H9 (cell line): ENCODE measurements at regions not wholly inside any gene's neighbourhood (a gene's known extent, or its start where the extent isn't known, plus 50 kb on each side); places are given as distances from the start of the nearest gene placed in this dataset.

Experiments used
- DNase-seq: peaks from one replicate; pipeline ENCODE4 v3.0.0-alpha.2; 2017
- H2AFZ ChIP-seq: one replicate; pipeline ENCODE4 v1.6.1; 2013; ENCODE audit warnings: mild to moderate bottlenecking, low read length, control low read depth, moderate library complexity
- H2AK5ac ChIP-seq: 2 replicates; pipeline ENCODE4 v1.6.1; 2013; ENCODE audit warnings: low read length, control low read depth, mixed read lengths; ENCODE audit not compliant: insufficient read length
- H2BK120ac ChIP-seq: one replicate; pipeline ENCODE4 v1.6.1; 2013; ENCODE audit warnings: low read depth, mild to moderate bottlenecking, low read length, control low read depth, inconsistent platforms; ENCODE audit not compliant: poor library complexity, severe bottlenecking
- H2BK12ac ChIP-seq: 2 replicates; pipeline ENCODE4 v1.6.1; 2013; ENCODE audit warnings: low read length, control low read depth, mixed read lengths, low read depth; ENCODE audit not compliant: insufficient read length
- H2BK15ac ChIP-seq: 2 replicates; pipeline ENCODE4 v1.6.1; 2013; ENCODE audit warnings: low read depth, low read length, control low read depth
- H2BK20ac ChIP-seq: one replicate; pipeline ENCODE4 v1.6.1; 2013; ENCODE audit warnings: low read depth, mild to moderate bottlenecking, low read length, control low read depth, inconsistent platforms; ENCODE audit not compliant: poor library complexity, severe bottlenecking
- H2BK5ac ChIP-seq: 2 replicates; pipeline ENCODE4 v1.6.1; 2013; ENCODE audit warnings: low read length, control low read depth, mixed read lengths; ENCODE audit not compliant: insufficient read length
- H3K14ac ChIP-seq: 2 replicates; pipeline ENCODE4 v1.6.1; 2013; ENCODE audit warnings: low read length, control low read depth; ENCODE audit not compliant: insufficient read depth
- H3K18ac ChIP-seq: 2 replicates; pipeline ENCODE4 v1.6.1; 2013; ENCODE audit warnings: low read depth, mild to moderate bottlenecking, mixed read lengths, low read length, control low read depth; ENCODE audit not compliant: insufficient read length
- H3K23ac ChIP-seq: 2 replicates; pipeline ENCODE4 v1.6.1; 2013; ENCODE audit warnings: low read length, control low read depth, mixed read lengths, low read depth; ENCODE audit not compliant: insufficient read length
- H3K23me2 ChIP-seq: 2 replicates; pipeline ENCODE4 v1.6.1; 2013; ENCODE audit warnings: low read depth, mild to moderate bottlenecking, mixed read lengths, low read length, control low read depth; ENCODE audit not compliant: insufficient read length, poor library complexity, severe bottlenecking
- H3K27ac ChIP-seq: 2 replicates; pipeline ENCODE4 v1.5.1; 2013; ENCODE audit warnings: low read length, control low read depth, mixed read lengths, low read depth; ENCODE audit not compliant: insufficient read length
- H3K27me3 ChIP-seq: 2 replicates; pipeline ENCODE4 v1.6.1; 2013; ENCODE audit warnings: low read length, control low read depth, inconsistent platforms; ENCODE audit not compliant: insufficient read depth
- H3K4ac ChIP-seq: 2 replicates; pipeline ENCODE4 v1.6.1; 2013; ENCODE audit warnings: low read depth, mild to moderate bottlenecking, control low read depth, inconsistent platforms, low read length, moderate library complexity
- H3K4me1 ChIP-seq: 2 replicates; pipeline ENCODE4 v1.6.1; 2013; ENCODE audit warnings: low read length, control low read depth, inconsistent platforms; ENCODE audit not compliant: insufficient read depth
- H3K4me2 ChIP-seq: 2 replicates; pipeline ENCODE4 v1.6.1; 2013; ENCODE audit warnings: low read length, control low read depth, mixed read lengths; ENCODE audit not compliant: insufficient read length, insufficient read depth
- H3K56ac ChIP-seq: 2 replicates; pipeline ENCODE4 v1.6.1; 2013; ENCODE audit warnings: low read depth, mild to moderate bottlenecking, mixed read lengths, low read length, control low read depth; ENCODE audit not compliant: insufficient read length
- H3K79me1 ChIP-seq: 2 replicates; pipeline ENCODE4 v1.6.1; 2013; ENCODE audit warnings: low read depth, mild to moderate bottlenecking, moderate library complexity, low read length, control low read depth, inconsistent platforms; ENCODE audit not compliant: insufficient read depth, poor library complexity, severe bottlenecking
- H3K79me2 ChIP-seq: 2 replicates; pipeline ENCODE4 v1.6.1; 2013; ENCODE audit warnings: low read length, control low read depth, inconsistent platforms; ENCODE audit not compliant: insufficient read depth
- H3K9ac ChIP-seq: 2 replicates; pipeline ENCODE4 v1.6.1; 2013; ENCODE audit warnings: low read length, control low read depth, mixed read lengths; ENCODE audit not compliant: insufficient read length; ENCODE audit errors: extremely low read depth
- H3K9me3 ChIP-seq: one replicate; pipeline ENCODE4 v1.6.1; 2013; ENCODE audit warnings: low read depth, low read length, inconsistent platforms; ENCODE audit not compliant: control insufficient read depth
- H3T11ph ChIP-seq: one replicate; pipeline ENCODE4 v1.6.1; 2013; ENCODE audit warnings: mild to moderate bottlenecking, low read length, control low read depth, inconsistent platforms
- H4K20me1 ChIP-seq: one replicate; pipeline ENCODE4 v1.6.1; 2013; ENCODE audit not compliant: control insufficient read depth, insufficient read length, insufficient read depth
- H4K5ac ChIP-seq: 2 replicates; pipeline ENCODE4 v1.6.1; 2013; ENCODE audit warnings: low read depth, mild to moderate bottlenecking, mixed read lengths, low read length, control low read depth; ENCODE audit not compliant: insufficient read length
- H4K8ac ChIP-seq: replicated peaks from 2 replicates; pipeline ENCODE4 v1.6.1; 2013; ENCODE audit warnings: low read length, control low read depth, mixed read lengths, low read depth; ENCODE audit not compliant: insufficient read length
- H4K91ac ChIP-seq: 2 replicates; pipeline ENCODE4 v1.6.1; 2013; ENCODE audit warnings: low read depth, mild to moderate bottlenecking, moderate library complexity, mixed read lengths, low read length, control low read depth; ENCODE audit not compliant: insufficient read length
- H3K27ac Mint-ChIP-seq, 3 experiments: 2 replicates in 2 of 3; 3 replicates in 1 of 3; pipeline ENCODE4 v1.8.0; 2020 to 2021; ENCODE audit warnings: mixed read lengths in 3 of 3, mild to moderate bottlenecking in 1 of 3, moderate library complexity in 1 of 3
- H3K27me3 Mint-ChIP-seq: 2 replicates; pipeline ENCODE4 v1.8.0; 2021; ENCODE audit warnings: low read depth, mild to moderate bottlenecking, moderate library complexity, mixed read lengths
- H3K36me3 Mint-ChIP-seq, 3 experiments: 2 replicates in 2 of 3; 3 replicates in 1 of 3; pipeline ENCODE4 v1.8.0; 2020 to 2021; ENCODE audit warnings: low read depth in 3 of 3, mixed read lengths in 3 of 3; ENCODE audit not compliant: insufficient read depth in 1 of 3
- H3K4me1 Mint-ChIP-seq, 2 experiments: 2 replicates each; pipeline ENCODE4 v1.8.0; 2020; ENCODE audit warnings: mixed read lengths in 2 of 2
- H3K4me3 Mint-ChIP-seq, 2 experiments: 2 replicates in 1 of 2; 3 replicates in 1 of 2; pipeline ENCODE4 v1.8.0; 2020 to 2021; ENCODE audit warnings: mild to moderate bottlenecking in 2 of 2, mixed read lengths in 2 of 2, moderate library complexity in 1 of 2
- H3K9me3 Mint-ChIP-seq, 2 experiments: 2 replicates in 1 of 2; 3 replicates in 1 of 2; pipeline ENCODE4 v1.8.0; 2020; ENCODE audit warnings: mild to moderate bottlenecking in 2 of 2, mixed read lengths in 2 of 2, moderate library complexity in 1 of 2
- CTCF ChIP-seq: fragments of 200-600 bp; sonication (generic); conservative IDR thresholded peaks from 3 replicates; pipeline ENCODE4 v1.8.0; 2021; ENCODE audit warnings: antibody characterized with exemption, mild to moderate bottlenecking
- WGBS: extraction: QIAGEN DNeasy Blood & Tissue Kit; methylation state at CpG from one replicate; pipeline ENCODE4 v1.1.7; 2013; ENCODE audit warnings: missing lambda C conversion rate, low lambda C conversion rate, mixed read lengths; ENCODE audit not compliant: insufficient read length; ENCODE audit errors: extremely low coverage; 5-methylcytosine and 5-hydroxymethylcytosine counted together

GRCh38 chr2:58730764-58731487, 489.8 kb upstream of the FANCL start:
- WGBS = no CpG with 5 or more reads among the region's 5 CpGs
- H3K18ac ChIP-seq = no peak overlapping the region
- H3T11ph ChIP-seq = no peak overlapping the region
- no peaks in the 10 kb centered on the region for H3K27me3 ChIP-seq
- no peak overlapping the region for H3K14ac ChIP-seq
- DNase-seq = no peak
- no peak overlapping the region for H3K23ac ChIP-seq
- no peak overlapping the region for H3K9ac ChIP-seq
- no peaks in the 10 kb centered on the region for H3K79me1 ChIP-seq
- H3K4me3 Mint-ChIP-seq = no peak overlapping the region
- H2BK20ac ChIP-seq = no peak overlapping the region
- no peak overlapping the region for H2AK5ac ChIP-seq
- no peaks in the 10 kb centered on the region for H3K23me2 ChIP-seq
- H3K27ac ChIP-seq = no peak overlapping the region
- H4K5ac ChIP-seq = no peak overlapping the region
- no peaks in the 10 kb centered on the region for H3K27me3 Mint-ChIP-seq
- H2BK15ac ChIP-seq = no peak overlapping the region
- no peak overlapping the region for H2BK120ac ChIP-seq
- no peak overlapping the region for H3K27ac Mint-ChIP-seq
- no peak overlapping the region for H4K91ac ChIP-seq
- no peak overlapping the region for H3K4ac ChIP-seq
- H4K20me1 ChIP-seq = no peaks in the 10 kb centered on the region
- TF ChIP-seq CTCF = no peak
- no peaks in the 10 kb centered on the region for H3K4me1 ChIP-seq
- no peak overlapping the region for H2BK12ac ChIP-seq
- H3K9me3 Mint-ChIP-seq = no peaks in the 10 kb centered on the region
- no peak overlapping the region for H3K56ac ChIP-seq
- no peak overlapping the region for H3K4me2 ChIP-seq
- H3K79me2 ChIP-seq = no peaks in the 10 kb centered on the region
- H3K9me3 ChIP-seq = no peaks in the 10 kb centered on the region
- no peaks in the 10 kb centered on the region for H3K36me3 Mint-ChIP-seq
- no peak overlapping the region for H2BK5ac ChIP-seq
- peaks cover 9 to 17% of the 10 kb centered on the region in 2 experiments for H3K4me1 Mint-ChIP-seq
- no peak overlapping the region for H4K8ac ChIP-seq
- H2AFZ ChIP-seq = no peak overlapping the region
